ENCODE measurements at regions not wholly inside any gene's neighbourhood (a gene's known extent, or its start where the extent isn't known, plus 50 kb on each side); places are given as distances from the start of the nearest gene placed in this dataset.

DNA sequence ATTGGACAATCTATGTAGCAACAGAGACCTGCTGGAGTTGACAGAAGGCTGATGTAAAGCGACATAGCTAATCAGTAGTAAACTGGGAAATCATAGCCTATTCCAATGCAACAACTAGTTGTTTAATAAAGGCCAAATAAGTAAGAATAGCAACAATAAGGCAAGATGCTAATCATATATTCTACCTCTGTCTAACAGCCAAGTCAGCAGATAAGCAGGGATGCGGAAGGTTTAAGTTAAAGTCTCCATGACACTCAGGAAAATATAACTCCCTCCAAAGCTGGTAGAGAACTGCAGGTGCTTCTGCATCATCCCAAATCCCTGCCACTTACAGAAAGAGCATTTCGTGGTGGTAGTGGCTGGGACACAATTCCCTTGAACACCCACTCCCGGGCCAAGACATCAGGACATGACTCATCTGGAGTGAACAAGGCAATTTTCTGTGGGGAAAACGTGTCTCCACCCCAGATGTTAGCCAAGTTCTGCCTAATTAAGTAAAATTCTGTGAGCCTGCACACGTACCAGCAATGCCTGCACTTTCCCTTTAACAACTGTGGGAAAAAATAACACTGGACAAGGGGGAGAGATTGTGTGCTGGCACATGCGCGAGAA, 413.6 kb upstream of the ID2 start:
- TF ChIP-seq EP300 (IDR thresholded peaks at IDR 0.05) (no peak), POLR2A (IDR thresholded peaks at IDR 0.05) (no peak)
- TF ChIP-seq, protein P1, sequence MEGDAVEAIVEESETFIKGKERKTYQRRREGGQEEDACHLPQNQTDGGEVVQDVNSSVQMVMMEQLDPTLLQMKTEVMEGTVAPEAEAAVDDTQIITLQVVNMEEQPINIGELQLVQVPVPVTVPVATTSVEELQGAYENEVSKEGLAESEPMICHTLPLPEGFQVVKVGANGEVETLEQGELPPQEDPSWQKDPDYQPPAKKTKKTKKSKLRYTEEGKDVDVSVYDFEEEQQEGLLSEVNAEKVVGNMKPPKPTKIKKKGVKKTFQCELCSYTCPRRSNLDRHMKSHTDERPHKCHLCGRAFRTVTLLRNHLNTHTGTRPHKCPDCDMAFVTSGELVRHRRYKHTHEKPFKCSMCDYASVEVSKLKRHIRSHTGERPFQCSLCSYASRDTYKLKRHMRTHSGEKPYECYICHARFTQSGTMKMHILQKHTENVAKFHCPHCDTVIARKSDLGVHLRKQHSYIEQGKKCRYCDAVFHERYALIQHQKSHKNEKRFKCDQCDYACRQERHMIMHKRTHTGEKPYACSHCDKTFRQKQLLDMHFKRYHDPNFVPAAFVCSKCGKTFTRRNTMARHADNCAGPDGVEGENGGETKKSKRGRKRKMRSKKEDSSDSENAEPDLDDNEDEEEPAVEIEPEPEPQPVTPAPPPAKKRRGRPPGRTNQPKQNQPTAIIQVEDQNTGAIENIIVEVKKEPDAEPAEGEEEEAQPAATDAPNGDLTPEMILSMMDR (IDR thresholded peaks at IDR 0.05): no peak
